Left forelimb (tissue), 1 donor: ENCODE measurements at regions not wholly inside any gene's neighbourhood (a gene's known extent, or its start where the extent isn't known, plus 50 kb on each side); places are given as distances from the start of the nearest gene placed in this dataset.

Experiments
- DNase-seq: peaks from one replicate; pipeline ENCODE4 v3.0.0-alpha.2; 2018; ENCODE audit warnings: low spot score

DNA sequence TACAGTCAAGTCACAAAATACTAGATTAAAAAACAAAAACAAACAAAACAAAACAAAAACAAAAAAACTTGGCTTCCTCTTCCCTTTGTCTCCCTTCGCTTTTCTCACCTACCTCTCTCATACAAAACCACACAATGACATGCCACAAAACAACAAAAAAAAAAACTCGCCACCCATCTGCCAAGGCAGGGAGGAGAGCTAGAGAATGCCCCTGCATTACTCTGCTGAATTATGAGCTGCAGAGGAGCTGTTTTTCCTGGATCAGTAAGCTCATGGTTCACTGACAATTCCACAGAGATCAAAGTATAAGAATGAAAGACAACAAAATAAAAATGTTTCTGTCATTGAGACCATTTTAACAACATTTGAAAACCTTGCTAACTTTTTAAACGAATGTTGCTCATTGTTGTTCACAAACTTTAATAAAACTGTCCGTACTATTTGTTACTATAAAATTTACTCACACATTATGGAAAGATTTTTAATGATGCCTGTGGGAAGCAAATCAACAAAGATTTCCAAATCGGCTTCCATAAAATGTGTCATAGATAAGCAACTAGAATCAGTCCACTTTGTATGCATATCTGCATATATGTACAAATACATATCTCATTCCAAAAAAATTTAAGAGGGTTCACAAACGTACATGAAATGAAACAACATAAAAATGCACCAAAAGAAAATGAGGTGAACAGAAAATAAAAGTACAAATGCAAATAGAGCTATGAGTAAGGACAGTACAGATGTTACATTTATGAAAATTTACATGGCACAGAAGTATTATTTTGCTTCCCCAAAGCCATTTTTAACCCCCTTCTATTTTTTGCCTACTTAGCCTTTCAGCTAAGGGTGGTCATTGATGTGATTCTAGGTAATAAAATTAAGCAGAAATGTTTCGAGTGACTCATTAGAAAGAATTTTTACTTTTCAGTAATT, 252.4 kb upstream of the FAT4 start:
- DNase-seq = no peak

DNA sequence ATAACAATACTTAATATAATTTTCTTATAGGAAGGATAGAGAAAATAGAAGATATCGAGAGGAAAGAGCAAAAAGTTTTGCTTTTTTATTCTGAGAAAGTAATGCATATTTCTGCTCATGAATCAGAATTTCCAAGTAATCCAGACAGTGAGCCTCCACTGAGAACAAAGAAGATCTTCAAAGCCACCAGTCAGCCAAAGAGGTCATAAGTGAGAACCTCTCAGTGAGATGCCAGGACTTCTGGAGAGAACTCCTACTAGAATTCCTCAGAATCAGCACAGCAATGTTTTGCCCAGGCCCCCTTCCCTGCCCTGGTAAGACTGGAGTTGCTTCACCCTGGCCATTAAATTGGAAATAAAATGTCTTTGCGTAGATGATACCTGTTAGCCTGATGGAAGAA, 254.4 kb upstream of the FAT4 start:
- DNase-seq = no peak

DNA sequence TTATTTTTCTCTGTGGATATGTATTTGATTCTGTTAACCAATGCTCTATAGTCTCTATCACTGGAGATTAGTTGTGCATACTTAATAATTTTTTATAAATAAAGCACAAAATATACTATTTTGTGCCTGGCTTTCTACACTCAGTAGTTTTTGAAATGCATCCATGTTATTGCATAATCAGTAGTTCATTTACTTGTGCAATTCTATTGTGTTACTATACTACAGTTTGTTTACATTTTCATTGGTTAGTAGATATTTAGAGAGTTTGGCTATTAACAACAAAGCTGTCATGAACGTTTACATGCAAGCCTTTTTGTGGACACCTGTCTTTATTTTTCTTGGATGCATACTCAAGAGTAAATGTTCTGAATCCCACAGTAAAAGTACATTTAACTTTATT, 265.0 kb upstream of the FAT4 start:
- no peak for DNase-seq

DNA sequence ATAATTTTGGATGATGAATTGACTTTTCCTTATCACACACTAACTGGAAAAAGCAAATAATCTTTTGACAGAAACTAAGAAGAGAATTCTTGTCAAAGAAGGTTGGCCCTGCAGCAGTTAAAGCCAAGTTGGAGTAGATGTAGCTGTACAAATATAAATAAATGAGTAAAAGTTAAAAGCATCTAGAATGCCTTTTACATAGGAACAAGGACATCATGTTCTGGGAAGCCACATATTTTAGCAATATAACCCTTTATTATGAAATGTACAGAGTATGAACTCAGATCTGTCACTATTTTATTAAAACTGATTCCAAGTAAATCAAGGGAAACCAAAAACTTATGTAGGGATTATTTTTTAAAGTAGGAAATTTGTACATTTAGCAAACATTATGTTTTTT, 269.4 kb upstream of the FAT4 start:
- no peak for DNase-seq

DNA sequence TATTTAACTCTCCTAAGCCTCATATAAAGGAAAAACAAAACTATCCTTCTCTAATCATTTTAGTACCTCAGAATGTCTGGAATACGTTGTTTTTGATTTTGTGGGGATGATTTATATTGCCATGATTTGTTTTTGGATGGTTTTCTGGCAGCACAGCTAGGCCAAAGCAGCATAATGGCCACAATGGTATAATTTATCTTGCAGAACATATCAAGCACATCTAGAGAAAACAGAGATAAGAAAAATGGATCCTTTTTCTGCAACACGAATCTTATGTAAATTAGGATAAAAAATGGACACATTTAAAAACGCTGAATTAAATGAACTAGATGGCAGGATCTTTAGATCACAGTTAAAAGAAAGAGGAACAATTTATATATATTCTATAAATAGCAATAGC, 269.9 kb upstream of the FAT4 start:
- DNase-seq = no peak

DNA sequence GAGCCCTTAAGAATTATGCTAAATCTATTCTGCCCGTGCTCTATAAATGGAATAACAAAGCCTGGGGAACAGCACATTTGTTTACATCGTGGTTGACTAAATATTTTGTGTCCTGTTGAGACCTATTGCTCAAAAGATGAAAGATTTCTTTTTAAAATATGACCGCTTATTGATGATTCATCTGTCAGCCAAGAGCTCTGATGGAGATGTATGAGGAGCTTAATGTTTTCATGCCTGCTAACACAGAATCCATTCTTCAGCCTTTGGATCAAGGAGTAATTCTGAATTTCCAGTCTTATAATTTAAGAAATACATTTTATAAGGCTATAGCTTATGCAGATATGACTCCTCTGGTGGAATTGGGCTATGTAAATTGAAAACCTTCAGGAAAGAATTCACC, 271.3 kb upstream of the FAT4 start:
- DNase-seq = no peak

DNA sequence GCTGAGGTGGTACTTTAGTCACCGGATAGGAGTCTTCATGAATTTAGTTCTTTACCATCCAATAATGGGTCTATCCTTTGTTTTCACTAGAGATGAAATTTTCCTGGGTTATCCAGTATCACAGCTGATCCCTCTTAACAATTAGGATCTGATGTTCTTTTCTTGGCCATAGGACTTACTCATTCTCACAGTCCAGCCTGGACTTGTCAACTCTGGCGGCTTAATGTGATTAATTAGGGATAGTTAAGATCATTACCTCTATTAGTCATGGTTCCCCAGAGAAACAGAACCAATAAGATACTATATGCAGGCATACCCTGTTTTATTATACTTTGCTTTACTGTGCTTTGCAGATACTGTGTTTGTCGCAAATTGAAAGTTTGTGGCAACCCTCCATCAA, 272.7 kb upstream of the FAT4 start:
- DNase-seq = no peak

DNA sequence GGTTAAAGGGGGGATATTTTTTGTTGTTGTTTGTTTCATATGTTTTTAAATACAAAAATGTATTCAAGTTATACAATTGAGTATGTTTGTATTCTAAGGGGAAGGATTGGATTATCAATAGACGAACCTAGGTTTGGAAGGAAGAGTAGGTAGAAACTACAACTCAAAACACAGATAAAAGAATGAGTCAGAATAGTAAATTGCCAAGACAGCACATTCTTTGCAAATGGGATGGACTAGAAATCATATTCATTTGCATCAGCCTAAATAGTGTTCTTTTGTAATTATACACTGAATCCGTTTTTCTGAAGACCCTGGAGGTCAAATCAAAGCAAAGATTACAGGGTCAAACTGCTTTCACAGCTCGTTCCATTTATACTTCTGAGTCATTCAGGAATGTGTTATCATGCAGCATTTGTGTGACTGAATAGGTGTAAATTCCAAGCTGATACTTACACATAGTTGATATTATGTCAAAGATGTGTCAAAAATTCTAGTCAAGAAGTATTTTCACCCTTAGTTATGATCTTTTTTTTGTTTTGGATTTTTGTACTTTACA, 273.3 kb upstream of the FAT4 start:
- no peak for DNase-seq

DNA sequence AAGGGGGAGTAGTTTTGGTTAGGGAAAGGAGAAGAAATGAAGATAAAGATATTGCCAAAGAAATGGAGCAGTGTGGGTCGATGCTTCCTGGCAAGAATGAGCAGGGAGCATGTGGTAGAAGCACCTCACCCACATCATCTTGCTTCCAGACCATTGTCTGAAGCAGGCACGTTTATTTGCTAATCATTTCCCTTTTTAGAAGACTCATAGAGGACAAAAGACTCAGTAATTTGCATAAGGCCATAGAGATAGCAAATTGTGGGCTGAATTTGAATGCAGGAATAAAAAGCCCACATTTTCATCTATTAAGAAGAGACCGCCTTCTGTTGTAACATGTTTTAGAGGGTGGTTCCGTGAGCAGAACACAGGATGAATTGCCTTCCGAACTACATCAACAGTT, 275.2 kb upstream of the FAT4 start:
- DNase-seq = no peak

DNA sequence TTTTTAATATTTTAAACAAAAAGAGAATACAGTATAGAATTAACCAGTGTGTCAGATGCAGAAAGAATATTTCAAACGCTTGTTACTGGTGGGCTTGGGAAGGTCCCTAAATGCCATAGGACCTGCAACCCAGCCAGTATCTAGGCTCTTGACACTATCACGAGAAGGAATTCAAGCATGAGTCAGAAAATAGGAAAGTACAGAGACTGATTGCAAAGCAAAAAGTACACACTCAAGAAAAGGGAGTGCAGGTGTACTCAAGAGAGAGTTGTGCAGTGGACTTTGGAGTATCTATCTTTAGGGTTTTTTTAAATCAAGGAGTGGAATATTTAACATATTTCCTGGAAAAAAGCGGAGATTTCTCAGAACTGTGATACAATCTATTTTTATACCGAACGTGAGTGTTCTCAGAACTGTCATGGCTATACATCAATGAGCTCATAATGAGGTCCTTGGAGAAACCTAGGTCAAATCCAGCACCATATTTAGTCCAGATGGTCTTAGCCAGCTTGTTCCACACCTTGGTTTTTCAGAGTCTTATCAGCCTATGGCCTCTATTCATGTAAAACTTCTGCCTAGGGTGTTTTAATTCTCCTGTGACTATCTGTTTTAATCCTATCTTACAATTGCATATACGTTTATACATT, 291.8 kb upstream of the FAT4 start:
- no peak for DNase-seq

DNA sequence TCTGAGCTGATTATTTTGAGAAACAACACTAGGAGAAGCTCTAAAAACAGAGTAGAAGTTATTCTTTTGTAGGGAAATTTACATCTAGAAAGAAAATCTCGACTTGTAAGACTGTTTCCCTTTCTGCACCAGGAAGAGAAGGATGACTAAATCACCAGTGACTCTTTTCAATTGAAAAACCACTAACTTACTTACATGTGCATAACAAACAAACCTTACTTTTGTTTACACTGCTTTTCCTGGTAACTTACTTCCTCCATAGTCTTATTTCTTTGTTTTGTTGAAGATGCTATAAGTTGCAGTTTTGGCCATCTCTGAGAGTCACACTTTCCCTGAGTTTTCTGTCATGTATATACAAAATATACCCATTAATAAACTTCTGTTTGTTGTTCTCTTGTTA, 293.6 kb upstream of the FAT4 start:
- no peak for DNase-seq

DNA sequence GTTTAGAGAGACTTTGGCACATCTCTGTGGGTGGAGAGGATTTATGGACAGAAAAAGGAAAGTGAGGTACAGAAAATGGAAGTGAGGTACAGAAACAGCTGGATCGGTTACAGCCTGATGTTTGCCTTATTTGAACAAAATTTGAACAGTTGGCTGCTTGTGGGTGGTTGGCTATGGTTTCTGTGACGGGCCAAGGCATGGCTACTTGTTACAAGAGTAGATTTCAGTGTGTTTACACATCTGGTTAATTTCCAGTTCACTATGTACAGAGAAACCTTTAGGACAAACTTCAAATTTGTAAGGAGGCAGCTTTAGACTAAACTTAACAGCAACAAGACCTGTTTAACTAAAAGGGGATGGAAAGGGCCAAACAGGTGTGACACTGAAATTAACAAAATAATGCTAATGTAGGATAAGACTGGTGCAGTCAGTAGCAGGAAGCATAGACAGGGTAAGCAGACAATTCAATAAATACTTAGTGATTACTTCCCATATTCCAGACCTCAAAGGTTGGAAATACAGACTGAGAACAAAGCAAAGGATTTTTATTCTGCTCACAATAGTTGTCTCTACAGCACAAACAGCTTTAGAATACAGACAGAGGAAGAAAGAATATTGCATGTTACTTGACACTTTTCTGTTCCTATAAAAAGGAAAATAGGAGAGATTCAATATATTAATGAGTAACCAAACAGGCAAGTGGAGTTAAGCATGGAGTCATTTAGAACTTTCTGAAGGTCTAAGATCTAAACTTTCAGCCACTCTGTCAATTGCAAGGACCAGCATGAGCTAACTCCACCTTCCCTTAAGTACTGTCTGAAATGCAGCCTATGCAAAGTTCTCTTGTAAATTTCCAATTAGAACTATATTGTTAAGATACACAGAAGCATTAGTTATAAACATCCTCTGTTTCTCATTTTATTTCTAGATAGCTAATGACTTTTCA, 294.4 kb upstream of the FAT4 start:
- no peak for DNase-seq

DNA sequence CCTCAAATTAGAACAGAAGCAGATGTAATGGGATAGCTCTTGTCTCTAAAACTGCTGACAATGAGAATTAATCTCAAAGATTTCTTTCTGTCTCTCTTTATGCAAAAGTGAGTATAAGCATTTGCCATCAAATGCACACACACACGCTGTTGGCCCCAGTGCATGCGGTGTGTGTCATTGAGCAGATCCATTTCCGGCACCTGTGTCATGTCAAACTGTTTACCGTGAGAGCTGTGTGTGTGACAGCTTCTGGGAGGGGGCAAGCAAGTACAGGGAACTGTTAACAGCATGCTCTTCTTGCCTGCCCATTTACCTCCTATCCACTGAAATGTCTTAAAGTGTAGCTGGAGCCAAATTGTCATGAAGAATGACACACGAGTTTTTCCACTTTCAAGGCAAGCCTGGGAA, 297.9 kb upstream of the FAT4 start:
- no peak for DNase-seq

DNA sequence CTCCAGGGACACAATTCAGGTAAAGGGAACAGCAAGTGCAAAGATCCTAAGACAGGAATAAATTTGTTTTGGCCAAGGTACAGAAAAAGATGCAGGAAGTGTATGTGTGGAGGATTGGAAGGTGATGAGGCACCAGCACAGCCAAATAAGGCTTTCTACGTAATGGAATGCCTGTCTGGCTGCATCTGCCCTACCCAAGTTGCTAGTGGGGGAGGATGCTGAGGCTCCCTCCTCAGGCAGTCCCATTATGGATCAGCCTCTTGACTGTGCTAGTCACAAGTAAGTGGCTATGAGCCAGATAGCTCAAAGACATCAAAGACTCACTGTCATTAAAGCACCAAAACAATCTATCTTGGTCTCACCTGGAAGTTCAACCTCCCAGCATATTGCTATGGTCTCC, 300.9 kb upstream of the FAT4 start:
- no peak for DNase-seq

DNA sequence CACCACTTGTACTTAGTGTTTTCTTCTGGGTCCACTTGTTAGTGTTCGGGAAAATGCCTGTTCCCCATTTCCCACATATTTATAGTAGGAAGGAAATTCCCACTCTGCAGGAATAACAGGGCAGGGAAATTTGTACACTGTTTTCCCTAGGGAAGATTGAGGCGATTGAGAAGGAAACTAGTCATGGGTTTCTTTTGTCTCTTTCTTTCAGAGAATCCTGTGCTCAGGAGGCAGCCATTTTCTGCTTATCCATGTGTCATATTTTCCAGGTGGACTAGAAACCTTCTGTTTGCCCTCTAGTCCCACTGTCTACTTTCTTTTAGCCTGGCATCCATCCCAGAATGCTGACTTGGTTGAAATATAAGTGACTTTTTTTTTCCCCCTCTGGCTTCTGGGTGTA, 299.1 kb upstream of the ANKRD50 start:
- no peak for DNase-seq

DNA sequence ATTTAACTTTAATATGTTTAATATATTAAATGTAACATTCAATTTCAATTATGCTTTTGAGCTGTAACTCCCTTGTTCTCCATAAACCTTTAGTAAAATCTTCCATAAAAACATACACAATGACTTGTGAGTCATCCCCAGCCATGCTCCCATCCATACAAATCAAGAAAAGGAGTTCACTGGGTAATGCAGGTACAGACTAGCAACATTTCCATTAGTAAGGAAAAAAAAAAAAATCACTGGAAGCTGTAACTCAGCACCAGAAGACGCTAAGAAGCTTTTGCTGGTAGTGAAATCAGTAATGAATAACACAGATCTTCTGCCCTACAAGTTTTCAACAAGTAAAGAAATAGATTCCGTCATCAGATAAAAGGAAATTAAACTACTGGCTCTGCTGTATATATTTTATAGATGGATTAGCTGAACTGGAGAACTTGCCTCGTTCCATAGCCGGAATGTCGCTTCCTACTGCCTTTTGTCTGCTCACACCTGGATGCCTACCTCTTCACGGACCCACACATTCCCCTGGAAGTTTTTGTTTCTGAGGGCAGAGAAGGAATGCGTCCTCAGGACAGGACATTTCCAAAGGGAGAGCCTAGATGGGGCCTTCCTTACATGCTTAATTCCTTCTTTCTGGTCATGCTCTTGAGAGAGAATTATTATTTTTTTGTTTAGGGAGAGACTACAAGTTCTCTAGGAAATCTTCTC, 298.4 kb upstream of the ANKRD50 start:
- DNase-seq = no peak

DNA sequence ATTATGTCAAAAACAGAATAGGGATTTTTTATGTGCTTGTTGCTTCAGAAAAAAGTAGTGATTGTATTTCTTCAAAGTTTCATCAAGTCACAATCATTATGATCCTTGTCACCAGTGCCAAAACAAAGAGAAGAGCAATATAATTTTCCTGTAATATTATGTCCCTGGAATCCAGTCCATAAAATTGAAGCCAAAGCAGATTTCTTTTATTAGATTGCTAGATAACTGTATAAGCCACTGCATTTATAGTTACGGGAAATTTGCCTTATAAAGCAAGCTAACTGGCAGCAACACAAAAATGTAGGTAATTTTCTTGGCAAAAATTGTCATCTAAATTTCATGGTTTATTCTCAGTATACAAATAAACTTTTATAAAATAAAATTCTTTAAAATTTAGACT, 296.1 kb upstream of the ANKRD50 start:
- no peak for DNase-seq

DNA sequence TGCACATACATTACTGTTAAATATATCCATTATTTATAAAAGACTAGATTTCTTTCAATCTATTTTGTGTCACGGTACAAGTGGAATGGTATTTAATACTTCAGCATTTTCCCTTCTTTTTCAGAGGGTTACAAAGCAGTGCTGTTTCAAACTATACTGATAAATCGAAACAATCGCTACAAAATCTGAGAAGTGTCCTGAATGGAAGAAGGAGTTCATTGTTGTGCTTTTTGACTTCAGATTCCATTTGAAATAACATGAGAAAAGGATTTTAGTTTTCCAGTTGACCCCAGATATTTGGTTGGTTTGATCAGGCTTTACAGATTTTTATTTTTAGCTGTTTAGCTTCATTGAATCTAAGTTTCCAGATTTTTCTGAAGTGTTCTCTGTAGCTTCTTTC, 292.1 kb upstream of the ANKRD50 start:
- DNase-seq = no peak

DNA sequence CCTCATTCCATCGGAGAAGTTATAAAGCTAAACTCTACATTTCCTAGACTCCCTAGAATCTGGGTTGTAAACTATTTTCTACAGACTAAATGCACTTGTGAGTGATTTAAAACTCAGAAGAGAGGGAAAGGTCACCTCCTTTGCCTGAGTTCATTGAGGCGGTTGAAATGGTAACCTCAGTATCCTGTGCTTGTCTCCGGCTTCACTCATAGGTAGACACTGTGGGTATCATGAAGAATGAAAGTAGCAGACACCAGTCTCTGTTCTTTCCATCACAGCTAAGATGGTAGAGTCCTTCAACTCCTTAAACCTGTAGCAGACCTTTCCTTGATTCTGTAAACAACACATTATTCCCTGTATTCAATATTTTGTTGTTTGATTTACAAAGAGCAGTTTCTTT, 291.3 kb upstream of the ANKRD50 start:
- DNase-seq = no peak

DNA sequence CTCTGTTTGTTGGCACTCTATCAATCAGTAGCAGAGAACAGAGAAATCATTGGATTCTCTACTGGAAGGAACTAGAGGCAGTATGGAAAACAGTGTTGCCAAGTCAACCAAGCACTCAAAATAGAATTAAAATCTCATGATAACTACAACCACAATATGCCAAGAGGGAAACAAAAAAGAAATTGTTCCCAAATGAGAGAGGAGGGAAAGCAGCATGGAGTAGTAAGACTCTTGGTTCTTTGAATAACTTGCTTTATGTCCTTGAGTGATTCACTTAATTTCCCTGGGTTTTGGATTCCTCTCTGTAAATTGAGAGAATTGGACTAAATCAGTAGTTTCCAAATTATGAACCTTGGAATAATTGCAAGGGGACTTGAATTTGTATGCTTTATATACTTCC, 285.5 kb upstream of the ANKRD50 start:
- no peak for DNase-seq

DNA sequence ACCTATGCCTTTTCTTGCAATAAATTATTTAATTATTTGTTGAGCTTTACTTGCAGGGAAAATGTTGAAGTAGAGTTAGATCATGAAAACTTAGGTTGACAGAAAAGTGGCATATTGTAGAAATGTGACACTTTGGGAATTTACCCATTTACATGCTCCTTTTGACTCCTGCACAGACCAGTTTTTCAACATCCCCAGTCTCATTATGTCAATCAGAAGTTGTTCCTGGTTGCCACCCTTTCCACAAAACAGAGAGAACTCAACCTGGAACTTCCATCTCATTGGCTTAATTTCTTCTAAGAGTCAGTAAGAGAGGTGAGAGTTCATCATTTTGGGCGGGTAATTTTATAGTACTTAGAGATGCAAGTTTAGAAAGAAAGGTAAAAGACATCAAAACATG, 284.6 kb upstream of the ANKRD50 start:
- no peak for DNase-seq

DNA sequence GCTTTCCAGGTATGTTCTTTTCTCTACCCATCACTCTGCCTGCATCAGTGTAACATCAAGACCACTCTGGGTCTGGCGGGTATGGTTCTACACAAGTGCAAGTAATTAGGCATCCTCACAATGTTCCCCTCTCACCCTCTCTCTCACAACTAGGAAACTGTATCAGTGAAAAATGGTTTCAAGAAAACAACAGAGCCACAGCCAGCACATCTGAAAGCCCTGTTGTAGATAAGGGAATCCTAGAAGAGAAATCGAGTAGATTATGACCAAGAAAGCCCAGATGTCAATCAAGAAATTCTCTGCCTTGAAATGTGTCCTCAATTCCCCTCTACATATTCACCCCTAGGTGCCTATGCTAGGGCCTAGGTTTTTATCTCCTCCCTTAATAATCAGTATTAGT, 281.3 kb upstream of the ANKRD50 start:
- no peak for DNase-seq
